ENCODE measurements at regions not wholly inside any gene's neighbourhood (a gene's known extent, or its start where the extent isn't known, plus 50 kb on each side); places are given as distances from the start of the nearest gene placed in this dataset.

- DNase-seq (ENCODE audit: low read depth, low spot score), result no peak
- POLR2A ChIA-PET, result no interaction called here
- TF ChIP-seq CTCF (IDR thresholded peaks at IDR 0.05; ENCODE audit: insufficient read depth, low read length, missing control alignments), result no peak
- CTCF ChIA-PET, result no interaction called here
- no peak overlapping the region for H3K4me3 ChIP-seq (ENCODE audit: low read depth, low read length)
These were observed 224.3 kb downstream of the JRKL start for GRCh38 chr11:96614101-96614500.

DNA sequence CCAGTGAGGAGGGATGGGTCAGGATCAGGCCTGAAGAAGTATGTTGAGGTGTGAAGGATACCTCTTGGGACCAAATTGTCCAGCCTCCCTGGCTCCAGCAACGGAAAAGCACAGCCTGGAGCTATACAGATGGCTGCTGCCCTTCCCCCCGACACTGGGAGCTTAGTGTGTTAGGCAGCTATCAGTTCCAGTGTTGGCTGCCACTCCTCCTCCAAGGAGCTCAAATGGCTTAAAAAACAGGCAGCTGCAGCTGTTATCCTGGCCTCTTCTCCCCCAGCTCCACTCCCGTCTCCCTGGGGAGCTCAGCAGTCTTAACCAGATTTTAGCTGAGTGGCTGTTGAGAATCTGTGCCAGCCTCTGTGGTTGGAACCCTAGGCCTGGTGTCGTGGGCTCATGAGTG is 225.0 kb downstream of the JRKL start:
- ChIA-PET CTCF (no interaction called here), POLR2A (no interaction called here)
- DNase-seq (ENCODE audit: low read depth, low spot score), result no peak
- no peak overlapping the region for H3K4me3 ChIP-seq (ENCODE audit: low read depth, low read length)
- TF ChIP-seq CTCF (IDR thresholded peaks at IDR 0.05; ENCODE audit: insufficient read depth, low read length, missing control alignments), result no peak

DNA sequence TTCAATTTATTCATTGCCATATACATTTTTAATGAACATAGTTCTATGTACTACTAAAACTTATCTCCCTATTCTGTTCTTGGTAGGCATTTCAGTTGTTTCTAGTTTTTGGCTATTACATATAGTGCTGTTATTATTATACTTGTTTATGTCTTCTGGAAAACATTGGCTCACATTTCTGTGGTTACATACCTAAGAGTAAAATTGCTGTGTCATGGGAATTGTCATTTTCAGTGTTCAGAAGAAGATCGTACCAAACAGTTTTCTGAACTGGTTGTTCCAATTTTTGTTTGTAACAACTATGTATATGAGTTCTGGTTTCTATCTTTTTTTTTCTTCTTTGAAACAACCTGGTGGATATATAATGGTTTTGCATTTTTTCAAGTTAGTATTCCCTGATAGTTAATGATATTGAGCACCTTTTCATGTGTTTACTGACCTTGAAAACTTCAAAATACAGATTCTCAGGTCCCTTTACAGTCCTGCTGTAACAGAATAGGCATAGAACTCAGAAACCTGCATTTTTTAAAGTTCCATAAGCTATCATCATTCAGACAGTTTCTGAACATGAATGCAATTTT is 230.7 kb downstream of the JRKL start:
- TF ChIP-seq CTCF (IDR thresholded peaks at IDR 0.05; ENCODE audit: insufficient read depth, low read length, missing control alignments), result no peak
- no peak for DNase-seq (ENCODE audit: low read depth, low spot score)
- POLR2A ChIA-PET, result no interaction called here
- H3K4me3 ChIP-seq (ENCODE audit: low read depth, low read length), result no peak overlapping the region
- CTCF ChIA-PET, result no interaction called here

DNA sequence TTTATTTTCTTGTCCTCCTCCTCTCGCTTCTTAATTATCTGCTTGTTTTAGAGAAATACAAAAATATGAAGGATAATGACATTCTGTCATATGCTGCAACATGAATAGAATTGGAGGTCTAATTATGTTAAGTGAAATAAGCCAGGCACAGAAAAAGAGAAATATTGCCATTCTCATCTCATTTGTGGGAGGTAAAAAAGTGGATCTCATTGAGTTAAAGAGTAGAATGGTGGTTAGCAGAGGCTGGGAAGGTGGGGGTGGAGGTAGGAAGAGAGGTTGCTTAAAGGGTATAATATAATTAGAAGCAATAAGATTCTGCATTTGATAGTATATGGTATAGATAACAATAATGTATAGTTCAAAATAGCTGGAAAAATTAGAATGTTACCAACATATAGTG is 231.3 kb downstream of the JRKL start:
- H3K4me3 ChIP-seq (ENCODE audit: low read depth, low read length), result no peak overlapping the region
- DNase-seq (ENCODE audit: low read depth, low spot score), result no peak
- ChIA-PET POLR2A (no interaction called here), CTCF (no interaction called here)
- no peak for TF ChIP-seq CTCF (IDR thresholded peaks at IDR 0.05; ENCODE audit: insufficient read depth, low read length, missing control alignments)

GRCh38 chr11:96622026-96622634 is 232.3 kb downstream of the JRKL start:
- no peak overlapping the region for H3K4me3 ChIP-seq (ENCODE audit: low read depth, low read length)
- TF ChIP-seq CTCF (IDR thresholded peaks at IDR 0.05; ENCODE audit: insufficient read depth, low read length, missing control alignments), result no peak
- POLR2A ChIA-PET, result no interaction called here
- DNase-seq (ENCODE audit: low read depth, low spot score), result no peak
- CTCF ChIA-PET, result no interaction called here

GRCh38 chr11:96624126-96624525 is 234.3 kb downstream of the JRKL start:
- H3K4me3 ChIP-seq (ENCODE audit: low read depth, low read length), result no peak overlapping the region
- no peak for TF ChIP-seq CTCF (IDR thresholded peaks at IDR 0.05; ENCODE audit: insufficient read depth, low read length, missing control alignments)
- no peak for DNase-seq (ENCODE audit: low read depth, low spot score)
- ChIA-PET CTCF (no interaction called here), POLR2A (no interaction called here)
